HG03520 (cell line): ENCODE measurements at regions not wholly inside any gene's neighbourhood (a gene's known extent, or its start where the extent isn't known, plus 50 kb on each side); places are given as distances from the start of the nearest gene placed in this dataset.

Experiments
- ATAC-seq: cut with Tn5 transposase; IDR thresholded peaks from one replicate; pipeline ENCODE4 v1.9.1; 2021; ENCODE audit warnings: mild to moderate bottlenecking, moderate library complexity; ENCODE audit not compliant: unreplicated experiment

DNA sequence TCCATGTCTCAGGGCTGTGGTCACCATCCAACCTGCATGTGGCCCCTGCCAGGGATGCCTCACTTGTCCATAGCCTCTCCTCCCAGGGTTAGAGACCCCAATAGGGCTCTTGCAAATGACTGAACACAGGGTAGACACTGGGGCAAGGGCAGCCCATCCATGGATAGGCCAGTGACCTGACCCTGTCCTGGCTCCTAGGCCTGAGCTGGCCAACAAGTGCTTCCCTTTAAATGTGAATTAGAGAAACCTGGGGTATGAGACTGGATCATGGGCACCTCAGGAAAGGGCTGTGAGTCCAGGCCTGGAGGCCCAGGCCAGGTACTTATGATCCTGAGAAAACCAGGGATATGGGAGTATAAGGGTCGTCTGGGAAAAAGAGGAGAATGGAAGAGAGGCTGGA lies 64.5 kb downstream of the COPS8 start:
- no peak for ATAC-seq

- no peak for ATAC-seq
These were observed 65.2 kb downstream of the COPS8 start for GRCh38 chr2:237150831-237151375.

GRCh38 chr2:237152361-237152760 lies 66.7 kb downstream of the COPS8 start:
- no peak for ATAC-seq

DNA sequence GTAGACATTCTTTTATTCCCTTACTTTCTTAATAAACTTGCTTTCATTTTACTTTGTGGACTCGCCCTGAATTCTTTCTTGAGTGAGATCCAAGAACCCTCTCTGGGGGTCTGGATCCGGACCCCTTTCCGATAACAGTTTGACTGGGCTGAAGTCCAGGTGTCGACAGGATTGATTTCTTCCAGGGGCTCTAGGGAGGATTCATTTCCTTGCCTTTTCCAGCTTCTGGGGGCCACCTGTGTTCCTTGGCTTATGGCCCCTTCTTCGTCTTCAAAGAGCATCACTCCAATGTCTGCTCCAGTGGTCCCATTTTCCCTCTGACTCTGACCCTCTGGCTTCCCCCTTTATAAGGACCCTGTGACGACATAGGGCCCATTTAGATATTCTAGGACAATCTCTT lies 67.5 kb downstream of the COPS8 start:
- ATAC-seq: no peak

DNA sequence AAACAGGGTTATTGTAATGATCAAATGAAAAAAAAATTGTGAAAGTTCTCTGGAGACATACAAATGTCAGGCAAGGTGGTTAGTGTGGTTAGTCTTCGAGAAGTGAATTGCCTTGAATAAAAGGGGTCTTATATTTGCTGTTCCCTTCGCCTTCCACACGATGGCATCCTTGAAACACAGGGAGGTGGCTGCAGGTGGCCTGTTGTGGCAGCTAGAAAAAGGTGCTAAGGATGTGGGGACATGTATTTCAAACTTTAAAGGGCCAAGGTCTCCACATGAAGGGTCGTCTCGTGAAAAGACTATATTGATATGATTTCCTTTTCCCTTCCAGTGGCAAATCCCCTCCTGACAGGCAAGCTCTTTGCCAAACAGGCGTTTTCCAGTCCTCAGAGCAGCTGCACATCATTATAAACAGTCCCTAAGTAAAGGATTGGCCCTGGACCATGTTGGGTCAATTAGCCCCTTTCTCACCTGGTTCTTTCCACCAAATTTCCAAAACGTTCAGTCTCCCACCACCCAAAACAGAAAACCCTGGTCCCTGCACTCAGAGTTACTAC lies 68.5 kb downstream of the COPS8 start:
- ATAC-seq: no peak

GRCh38 chr2:237154884-237155851 lies 69.5 kb downstream of the COPS8 start:
- ATAC-seq: no peak

- no peak for ATAC-seq
These were observed 70.6 kb downstream of the COPS8 start for GRCh38 chr2:237156031-237156856.

GRCh38 chr2:237156857-237157779 lies 71.4 kb downstream of the COPS8 start:
- no peak for ATAC-seq

- no peak for ATAC-seq
These were observed 72.1 kb downstream of the COPS8 start for GRCh38 chr2:237157780-237158102.

DNA sequence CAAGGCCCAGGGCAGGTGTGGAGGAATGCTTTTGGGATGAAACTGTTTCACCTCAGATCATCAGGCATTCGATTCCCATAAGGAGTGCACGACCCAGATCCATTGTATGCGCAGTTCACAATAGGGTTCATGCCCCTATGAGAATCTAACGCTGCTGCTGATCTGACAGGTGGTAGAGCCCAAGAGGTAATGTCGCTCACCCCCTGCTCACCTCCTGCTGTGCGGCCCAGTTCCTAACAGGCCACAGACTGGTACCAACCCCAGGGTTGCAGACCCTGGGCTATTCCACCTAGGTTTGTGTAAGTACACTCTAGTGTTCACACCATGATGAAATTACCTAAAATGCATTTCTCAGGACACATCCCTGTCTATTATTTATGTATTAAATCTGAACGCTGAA lies 72.5 kb downstream of the COPS8 start:
- ATAC-seq: no peak

- ATAC-seq: no peak
These were observed 73.6 kb downstream of the COPS8 start for GRCh38 chr2:237159006-237159911.

GRCh38 chr2:237160271-237160919 lies 74.7 kb downstream of the COPS8 start:
- no peak for ATAC-seq

DNA sequence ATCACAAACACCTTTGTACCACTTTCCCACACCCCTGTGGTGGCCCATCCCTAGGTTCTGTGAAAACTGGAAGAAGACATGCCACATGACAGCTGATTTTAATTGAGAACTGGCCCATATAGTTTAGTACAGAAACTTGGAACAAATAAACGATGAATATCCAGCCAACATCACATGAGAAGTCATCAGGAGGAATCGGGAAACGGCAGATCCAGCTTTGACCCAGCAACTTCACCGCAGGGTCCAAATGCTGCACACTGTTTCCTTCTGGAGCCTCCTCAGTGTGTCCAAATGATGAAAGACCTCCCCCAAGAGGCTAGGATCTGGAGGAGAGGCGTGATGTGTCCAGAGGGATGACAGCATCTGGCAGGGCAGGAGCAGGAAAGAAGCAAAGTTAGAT lies 75.5 kb downstream of the COPS8 start:
- ATAC-seq: no peak

DNA sequence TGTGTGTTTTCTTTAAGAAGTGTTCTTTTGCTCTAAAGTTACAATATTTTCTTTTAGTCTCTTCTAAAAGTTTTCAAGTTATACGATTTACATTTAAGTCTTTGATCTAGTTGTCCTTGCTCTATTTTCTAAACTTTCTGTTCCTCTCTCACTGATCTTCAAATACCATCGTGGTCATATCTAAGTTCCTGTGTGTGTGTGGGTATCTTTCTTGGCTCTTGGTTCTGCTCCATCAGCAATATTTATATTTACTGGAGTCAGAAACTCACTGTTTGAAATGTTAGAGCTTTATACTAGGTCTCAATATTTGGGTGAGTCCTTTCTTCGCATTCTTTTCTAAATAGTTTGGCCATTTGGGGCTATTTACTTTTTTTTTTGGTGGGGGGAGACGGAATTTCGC lies 77.3 kb downstream of the COPS8 start:
- ATAC-seq: no peak

DNA sequence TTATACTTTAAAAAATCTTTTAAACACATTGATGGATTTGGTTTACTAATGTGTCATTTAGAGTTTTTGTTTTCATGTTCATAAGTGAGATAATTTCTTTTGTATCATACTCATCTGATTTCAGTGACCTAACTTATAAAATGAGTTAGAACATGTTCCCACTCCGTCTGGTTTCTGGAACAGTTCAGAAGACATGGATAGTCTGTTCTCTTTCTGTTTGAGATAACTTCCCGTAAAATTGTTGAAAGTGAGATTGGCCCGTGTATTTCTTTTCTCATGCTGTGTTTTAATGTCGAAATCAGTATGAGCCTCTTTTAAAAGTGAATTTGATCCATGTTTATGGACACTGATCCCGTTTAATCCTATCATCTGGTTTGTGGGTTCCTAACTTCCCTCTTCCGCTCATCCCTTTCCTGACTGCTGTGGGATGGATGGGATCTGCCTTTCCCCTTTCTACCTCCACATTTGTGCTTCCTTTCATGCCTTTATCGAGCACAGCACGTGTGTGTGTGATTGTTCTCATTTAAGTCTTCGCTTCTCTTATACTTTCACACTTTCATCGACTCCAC lies 78.9 kb downstream of the COPS8 start:
- no peak for ATAC-seq

- no peak for ATAC-seq
These were observed 80.0 kb downstream of the COPS8 start for GRCh38 chr2:237165405-237166276.

- ATAC-seq: no peak
These were observed 81.3 kb downstream of the COPS8 start for GRCh38 chr2:237167038-237167437.

- ATAC-seq: no peak
These were observed 82.2 kb downstream of the COPS8 start for GRCh38 chr2:237167934-237168333.
